HepG2 (cell line): ENCODE measurements at regions not wholly inside any gene's neighbourhood (a gene's known extent, or its start where the extent isn't known, plus 50 kb on each side); places are given as distances from the start of the nearest gene placed in this dataset.
A peak's percentile ranks its signal among the peaks of the same experiment; 100 is the strongest.

Source experiments
- ATAC-seq: fragments of 200-7000 bp; cut with Tn5 transposase; 3 replicates; pipeline ENCODE4 v1.9.1; 2020; ENCODE audit warnings: mild to moderate bottlenecking, moderate library complexity
- BruUV-seq: library from RNA; stranded (reverse); fragments of 400-500 nt; replicated peaks from 2 replicates; lab custom pipeline; 2021; lab: Mats Ljungman, UMichigan
- CTCF ChIA-PET: fragments of 300-600 bp; formaldehyde crosslinking; extraction: SDS; loops from one replicate; lab custom pipeline; 2021; ENCODE audit warnings: low total read pairs, inconsistent platforms, low intra/inter-chr PET ratio; lab: Yijun Ruan, JAX
- POLR2A ChIA-PET: fragments of 350-600 bp; sonication (Branson Sonifier 250); formaldehyde crosslinking; loops from one replicate; lab custom pipeline; 2020; ENCODE audit warnings: antibody characterized with exemption, inconsistent platforms; lab: Yijun Ruan, JAX
- DNase-seq: peaks from one replicate; pipeline ENCODE4 v3.0.0-alpha.2; 2015; ENCODE audit warnings: low spot score
- FAIRE-seq: peaks from 3 replicates; lab custom pipeline; 2011; peaks lifted over from hg19 to GRCh38; lab: Jason Lieb, UNC
- H2AFZ ChIP-seq: one replicate; pipeline ENCODE4 v1.6.1; 2011; ENCODE audit warnings: low read length, inconsistent platforms
- H3K27ac ChIP-seq: fragments of 300-600 bp; 3 replicates; pipeline ENCODE4 v1.8.0; 2011; ENCODE audit warnings: mixed run types, mild to moderate bottlenecking, mixed read lengths, low read length, inconsistent platforms; ENCODE audit not compliant: insufficient read depth; ENCODE audit errors: extremely low read length
- H3K27me3 ChIP-seq, 2 experiments: fragments of 200-600 bp in 1 of 2; 2 replicates in 1 of 2; 3 replicates in 1 of 2; pipeline versions ENCODE4 v1.6.0 to v1.8.0; 2011; ENCODE audit warnings: low read length in 2 of 2, mild to moderate bottlenecking in 2 of 2, moderate library complexity in 2 of 2, inconsistent platforms in 1 of 2; ENCODE audit not compliant: insufficient read depth in 2 of 2, control insufficient read depth in 1 of 2
- H3K36me3 ChIP-seq, 2 experiments: fragments of 200-600 bp in 1 of 2; replicated peaks in 1 of 2; 2 replicates in 1 of 2; 3 replicates in 1 of 2; pipeline versions ENCODE4 v1.5.1 to v1.8.0; 2011; ENCODE audit warnings: low read length in 2 of 2, inconsistent platforms in 1 of 2; ENCODE audit not compliant: insufficient read depth in 2 of 2, control insufficient read depth in 1 of 2
- H3K4me1 ChIP-seq: 2 replicates; pipeline ENCODE4 v1.5.1; 2012; ENCODE audit warnings: low read length, inconsistent platforms; ENCODE audit not compliant: insufficient read depth
- H3K4me2 ChIP-seq: 2 replicates; pipeline ENCODE4 v1.6.0; 2011; ENCODE audit warnings: low read depth, low read length, inconsistent platforms
- H3K4me3 ChIP-seq, 3 experiments: fragments of 200-600 bp in 1 of 3; sonication (generic), shearing (Covaris generic) in 1 of 3; replicated peaks in 1 of 3; 2 replicates each; pipeline ENCODE4 v1.5.1; 2011 to 2016; ENCODE audit warnings: low read length in 3 of 3, inconsistent platforms in 2 of 3, low read depth in 2 of 3, mild to moderate bottlenecking in 2 of 3, control low read depth in 1 of 3, mixed read lengths in 1 of 3; ENCODE audit not compliant: insufficient read depth in 1 of 3
- H3K79me2 ChIP-seq: one replicate; pipeline ENCODE4 v1.6.1; 2011; ENCODE audit warnings: low read length, inconsistent platforms; ENCODE audit not compliant: insufficient read depth
- H3K9ac ChIP-seq: 2 replicates; pipeline ENCODE4 v1.6.0; 2011; ENCODE audit warnings: mild to moderate bottlenecking, low read depth, low read length, inconsistent platforms; ENCODE audit not compliant: insufficient read depth
- H3K9me3 ChIP-seq: 2 replicates; pipeline ENCODE4 v1.5.1; 2012; ENCODE audit warnings: mild to moderate bottlenecking, low read length
- H4K20me1 ChIP-seq: 2 replicates; pipeline ENCODE4 v1.6.0; 2011; ENCODE audit warnings: inconsistent platforms, mild to moderate bottlenecking, low read length, moderate library complexity; ENCODE audit not compliant: insufficient read depth
- ESRRA ChIP-seq: sonication (generic); formaldehyde crosslinking; IDR thresholded peaks from 2 replicates; pipeline ENCODE4 v1.5.1; 2020; ENCODE audit warnings: mild to moderate bottlenecking, low read depth, missing genetic modification reagents
- FOSL2 ChIP-seq: sonication (generic); formaldehyde crosslinking; IDR thresholded peaks from 2 replicates; pipeline ENCODE4 v1.4.0; 2020; ENCODE audit warnings: missing genetic modification reagents
- FOXA1 ChIP-seq, 2 experiments: fragments of 450-650 bp in 1 of 2; sonication (generic) in 1 of 2; formaldehyde crosslinking in 1 of 2; IDR thresholded peaks; 2 replicates each; pipeline versions ENCODE4 v1.4.0 to v1.6.1; 2016 to 2020; ENCODE audit warnings: missing genetic modification reagents in 1 of 2
- HNF4A ChIP-seq: sonication (generic); formaldehyde crosslinking; IDR thresholded peaks from 2 replicates; pipeline ENCODE4 v1.4.0; 2020; ENCODE audit warnings: missing genetic modification reagents
- NR2F2 ChIP-seq: IDR thresholded peaks from 2 replicates; pipeline ENCODE4 v1.6.1; 2012; ENCODE audit warnings: low read depth, inconsistent platforms, borderline replicate concordance
- PPARG ChIP-seq: conservative IDR thresholded peaks from 2 replicates; pipeline ENCODE4 v1.6.1; 2016; ENCODE audit warnings: missing biosample characterization, missing genetic modification reagents
- TBX2 ChIP-seq: sonication (generic); formaldehyde crosslinking; IDR thresholded peaks from 2 replicates; pipeline ENCODE4 v1.5.0; 2020; ENCODE audit warnings: missing genetic modification reagents, mild to moderate bottlenecking, borderline replicate concordance
- ZFP90 ChIP-seq: sonication (generic); formaldehyde crosslinking; IDR thresholded peaks from 2 replicates; pipeline ENCODE4 v1.8.0; 2022; ENCODE audit warnings: missing genetic modification reagents, mild to moderate bottlenecking, inconsistent platforms, borderline replicate concordance
- ZFY ChIP-seq: sonication (generic); formaldehyde crosslinking; IDR thresholded peaks from 2 replicates; pipeline ENCODE4 v1.4.0; 2020; ENCODE audit warnings: missing genetic modification reagents
- ZMYM2 ChIP-seq: sonication (generic); formaldehyde crosslinking; IDR thresholded peaks from 2 replicates; pipeline ENCODE4 v1.8.0; 2022; ENCODE audit warnings: mild to moderate bottlenecking, missing genetic modification reagents
- ZNF10 ChIP-seq: sonication (generic); formaldehyde crosslinking; IDR thresholded peaks from 2 replicates; pipeline ENCODE4 v1.4.0; 2020; ENCODE audit warnings: mild to moderate bottlenecking, low read depth, missing genetic modification reagents, borderline replicate concordance
- ZNF274 ChIP-seq: sonication (generic); formaldehyde crosslinking; IDR thresholded peaks from 2 replicates; pipeline ENCODE4 v1.5.1; 2020; ENCODE audit warnings: mild to moderate bottlenecking, missing genetic modification reagents
- ZNF3 ChIP-seq: IDR thresholded peaks from 2 replicates; pipeline ENCODE4 v1.7.0; 2017; ENCODE audit warnings: inconsistent platforms
- ZNF331 ChIP-seq: sonication (generic); formaldehyde crosslinking; IDR thresholded peaks from 2 replicates; pipeline ENCODE4 v1.4.0; 2020; ENCODE audit warnings: missing genetic modification reagents
- ZNF552 ChIP-seq: sonication (generic); formaldehyde crosslinking; IDR thresholded peaks from 2 replicates; pipeline ENCODE4 v1.9.0; 2022; ENCODE audit warnings: missing genetic modification reagents, mild to moderate bottlenecking, borderline replicate concordance
- ZNF746 ChIP-seq: sonication (generic); formaldehyde crosslinking; IDR thresholded peaks from 2 replicates; pipeline ENCODE4 v1.8.0; 2022; ENCODE audit warnings: mild to moderate bottlenecking, missing genetic modification reagents
- WGBS: methylation state at CpG from one replicate; pipeline ENCODE4 v1.1.6; 2017; ENCODE audit warnings: low lambda C conversion rate; 5-methylcytosine and 5-hydroxymethylcytosine counted together
- in situ Hi-C: cut with HindIII; loops from 2 replicates; pipeline ENCODE4 v1.10.0; 2017; ENCODE audit warnings: low pct_unique_long_range_greater_than_20kb; ENCODE audit not compliant: extremely low pct_ligation_motif_present
- intact Hi-C: fragments of 100-400 bp; cut with micrococcal nuclease; formaldehyde crosslinking; loops from one replicate; pipeline ENCODE4 v1.10.0; 2022; ENCODE audit not compliant: unreplicated experiment
- TF ChIP-seq, protein P1 (sequence below): sonication (generic); formaldehyde crosslinking; conservative IDR thresholded peaks from 2 replicates; pipeline ENCODE4 v1.4.0; 2020; ENCODE audit warnings: missing genetic modification reagents
- TF ChIP-seq, protein P2 (sequence below): sonication (generic); formaldehyde crosslinking; IDR thresholded peaks from 2 replicates; pipeline ENCODE4 v1.5.1; 2020; ENCODE audit warnings: mild to moderate bottlenecking, missing genetic modification reagents, moderate library complexity
- TF ChIP-seq, protein P3 (sequence below), 2 experiments: fragments of 450-650 bp in 1 of 2; sonication (generic) in 1 of 2; formaldehyde crosslinking; IDR thresholded peaks; 2 replicates each; pipeline versions ENCODE4 v1.5.0 to v1.8.0; 2020 to 2022; ENCODE audit warnings: mild to moderate bottlenecking in 1 of 2, missing genetic modification reagents in 1 of 2
- TF ChIP-seq, protein P4 (sequence below): fragments of 450-650 bp; IDR thresholded peaks from 2 replicates; pipeline ENCODE4 v1.6.1; 2017; ENCODE audit warnings: mild to moderate bottlenecking

DNA sequence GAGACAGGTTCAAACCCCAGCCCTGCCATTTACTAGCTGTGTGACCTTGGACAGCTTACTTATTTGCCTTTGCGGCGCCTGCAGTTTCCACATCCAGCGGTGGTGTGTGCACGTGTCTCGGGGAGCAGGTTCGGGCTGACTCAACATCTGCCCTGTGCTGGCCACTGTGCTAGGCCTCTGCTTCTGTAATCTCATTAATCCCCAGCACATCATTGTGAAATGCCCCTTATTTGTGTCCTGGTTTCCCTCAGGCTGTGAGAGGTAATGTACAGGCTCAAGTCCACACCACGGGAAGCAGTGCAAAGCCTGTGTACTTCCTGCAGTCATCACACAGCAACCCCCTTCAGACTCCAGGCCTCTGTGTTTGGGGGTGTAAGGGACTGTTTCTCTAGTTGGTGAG is 285.7 kb downstream of the RPS24 start (continued):
- TF ChIP-seq, protein P1, sequence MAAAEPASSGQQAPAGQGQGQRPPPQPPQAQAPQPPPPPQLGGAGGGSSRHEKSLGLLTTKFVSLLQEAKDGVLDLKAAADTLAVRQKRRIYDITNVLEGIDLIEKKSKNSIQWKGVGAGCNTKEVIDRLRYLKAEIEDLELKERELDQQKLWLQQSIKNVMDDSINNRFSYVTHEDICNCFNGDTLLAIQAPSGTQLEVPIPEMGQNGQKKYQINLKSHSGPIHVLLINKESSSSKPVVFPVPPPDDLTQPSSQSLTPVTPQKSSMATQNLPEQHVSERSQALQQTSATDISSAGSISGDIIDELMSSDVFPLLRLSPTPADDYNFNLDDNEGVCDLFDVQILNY (CRISPR knock-in tag): no peak
- TF ChIP-seq TBX2 (CRISPR knock-in tag) (0 out of 2 replicates have a peak, but pooled peaks have one; percentile 20), ZNF746 (CRISPR knock-in tag) (no peak), ZNF274 (CRISPR knock-in tag) (no peak), ZNF552 (no peak), HNF4A (CRISPR knock-in tag) (peak; percentile 33; the same call in 1 of the 2 replicates), NR2F2 (no peak), FOSL2 (peak; percentile 52; the same call in 1 of the 2 replicates)
- TF ChIP-seq, protein P2, sequence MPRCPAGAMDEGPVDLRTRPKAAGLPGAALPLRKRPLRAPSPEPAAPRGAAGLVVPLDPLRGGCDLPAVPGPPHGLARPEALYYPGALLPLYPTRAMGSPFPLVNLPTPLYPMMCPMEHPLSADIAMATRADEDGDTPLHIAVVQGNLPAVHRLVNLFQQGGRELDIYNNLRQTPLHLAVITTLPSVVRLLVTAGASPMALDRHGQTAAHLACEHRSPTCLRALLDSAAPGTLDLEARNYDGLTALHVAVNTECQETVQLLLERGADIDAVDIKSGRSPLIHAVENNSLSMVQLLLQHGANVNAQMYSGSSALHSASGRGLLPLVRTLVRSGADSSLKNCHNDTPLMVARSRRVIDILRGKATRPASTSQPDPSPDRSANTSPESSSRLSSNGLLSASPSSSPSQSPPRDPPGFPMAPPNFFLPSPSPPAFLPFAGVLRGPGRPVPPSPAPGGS (CRISPR knock-in tag): no peak
- TF ChIP-seq, protein P3, sequence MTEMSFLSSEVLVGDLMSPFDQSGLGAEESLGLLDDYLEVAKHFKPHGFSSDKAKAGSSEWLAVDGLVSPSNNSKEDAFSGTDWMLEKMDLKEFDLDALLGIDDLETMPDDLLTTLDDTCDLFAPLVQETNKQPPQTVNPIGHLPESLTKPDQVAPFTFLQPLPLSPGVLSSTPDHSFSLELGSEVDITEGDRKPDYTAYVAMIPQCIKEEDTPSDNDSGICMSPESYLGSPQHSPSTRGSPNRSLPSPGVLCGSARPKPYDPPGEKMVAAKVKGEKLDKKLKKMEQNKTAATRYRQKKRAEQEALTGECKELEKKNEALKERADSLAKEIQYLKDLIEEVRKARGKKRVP (CRISPR knock-in tag; IDR thresholded peaks at IDR 0.05): peak in 1 of 2 experiments; percentile 53; a peak in 1 of 4 replicates

DNA sequence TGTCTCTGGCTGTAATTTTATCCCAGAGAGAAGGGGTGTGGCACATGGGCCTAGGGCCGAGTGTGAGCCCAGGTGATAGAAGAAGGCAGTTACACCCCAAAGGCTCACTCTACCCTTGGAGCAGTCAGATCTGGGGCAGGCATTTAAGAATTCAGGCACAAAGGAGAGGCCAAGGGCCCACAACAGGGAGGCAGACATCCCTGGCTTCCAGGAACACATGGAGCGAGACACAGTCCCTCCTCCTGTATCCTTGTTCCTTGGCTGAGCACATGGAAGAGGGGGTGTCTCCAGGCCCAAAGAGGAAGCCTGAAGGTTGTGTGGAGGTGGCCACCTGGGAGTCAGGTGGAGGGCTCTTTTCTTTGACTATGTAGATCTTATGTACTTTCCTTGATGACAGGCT is 286.2 kb downstream of the RPS24 start:
- no TSS peak for BruUV-seq
- POLR2A ChIA-PET: no interaction called here
- TF ChIP-seq ZMYM2 (no peak), ZNF3 (CRISPR knock-in tag) (no peak), ZFY (CRISPR knock-in tag) (no peak), ESRRA (CRISPR knock-in tag) (no peak), FOXA1 (IDR thresholded peaks at IDR 0.05) (no peak), FOXA1 (CRISPR knock-in tag; IDR thresholded peaks at IDR 0.05) (no peak), HNF4A (CRISPR knock-in tag) (no peak), ZFP90 (CRISPR knock-in tag) (no peak), ZNF10 (CRISPR knock-in tag) (no peak), PPARG (CRISPR knock-in tag) (no peak), TBX2 (CRISPR knock-in tag) (no peak), ZNF331 (CRISPR knock-in tag) (no peak)
- TF ChIP-seq, protein P4, sequence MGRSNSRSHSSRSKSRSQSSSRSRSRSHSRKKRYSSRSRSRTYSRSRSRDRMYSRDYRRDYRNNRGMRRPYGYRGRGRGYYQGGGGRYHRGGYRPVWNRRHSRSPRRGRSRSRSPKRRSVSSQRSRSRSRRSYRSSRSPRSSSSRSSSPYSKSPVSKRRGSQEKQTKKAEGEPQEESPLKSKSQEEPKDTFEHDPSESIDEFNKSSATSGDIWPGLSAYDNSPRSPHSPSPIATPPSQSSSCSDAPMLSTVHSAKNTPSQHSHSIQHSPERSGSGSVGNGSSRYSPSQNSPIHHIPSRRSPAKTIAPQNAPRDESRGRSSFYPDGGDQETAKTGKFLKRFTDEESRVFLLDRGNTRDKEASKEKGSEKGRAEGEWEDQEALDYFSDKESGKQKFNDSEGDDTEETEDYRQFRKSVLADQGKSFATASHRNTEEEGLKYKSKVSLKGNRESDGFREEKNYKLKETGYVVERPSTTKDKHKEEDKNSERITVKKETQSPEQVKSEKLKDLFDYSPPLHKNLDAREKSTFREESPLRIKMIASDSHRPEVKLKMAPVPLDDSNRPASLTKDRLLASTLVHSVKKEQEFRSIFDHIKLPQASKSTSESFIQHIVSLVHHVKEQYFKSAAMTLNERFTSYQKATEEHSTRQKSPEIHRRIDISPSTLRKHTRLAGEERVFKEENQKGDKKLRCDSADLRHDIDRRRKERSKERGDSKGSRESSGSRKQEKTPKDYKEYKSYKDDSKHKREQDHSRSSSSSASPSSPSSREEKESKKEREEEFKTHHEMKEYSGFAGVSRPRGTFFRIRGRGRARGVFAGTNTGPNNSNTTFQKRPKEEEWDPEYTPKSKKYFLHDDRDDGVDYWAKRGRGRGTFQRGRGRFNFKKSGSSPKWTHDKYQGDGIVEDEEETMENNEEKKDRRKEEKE: no peak

More for the DNA sequence above, 286.2 kb downstream of the RPS24 start:
- Histone ChIP-seq H3K4me2 (no peak overlapping the region), H3K4me1 (peaks cover 12% of the 10 kb centered on the region), H3K79me2 (no peaks in the 10 kb centered on the region), H3K27me3 (peaks cover 0 to 11% of the 10 kb centered on the region in 2 experiments; a peak in 2 of 5 replicates), H2AFZ (no peak overlapping the region), H3K9me3 (no peaks in the 10 kb centered on the region), H3K9ac (no peak overlapping the region), H3K27ac (no peak overlapping the region), H3K4me3 (no peak overlapping the region), H3K36me3 (no peaks in the 10 kb centered on the region), H4K20me1 (no peaks in the 10 kb centered on the region)
- DNase-seq (no peak), ATAC-seq (no peak), FAIRE-seq (no peak)
- in situ Hi-C loops: no loop called here
- CTCF ChIA-PET: no interaction called here
- intact Hi-C loops: no loop called here
- 0% methylated on average over 1 of the region's 2 CpGs for WGBS
